ENCODE measurements at regions not wholly inside any gene's neighbourhood (a gene's known extent, or its start where the extent isn't known, plus 50 kb on each side); places are given as distances from the start of the nearest gene placed in this dataset.
"Not testable (repeated sequence)": the region's sequence is repeated elsewhere in the genome, so short reads cannot be mapped to it uniquely, and the experiment has no call there.

DNA sequence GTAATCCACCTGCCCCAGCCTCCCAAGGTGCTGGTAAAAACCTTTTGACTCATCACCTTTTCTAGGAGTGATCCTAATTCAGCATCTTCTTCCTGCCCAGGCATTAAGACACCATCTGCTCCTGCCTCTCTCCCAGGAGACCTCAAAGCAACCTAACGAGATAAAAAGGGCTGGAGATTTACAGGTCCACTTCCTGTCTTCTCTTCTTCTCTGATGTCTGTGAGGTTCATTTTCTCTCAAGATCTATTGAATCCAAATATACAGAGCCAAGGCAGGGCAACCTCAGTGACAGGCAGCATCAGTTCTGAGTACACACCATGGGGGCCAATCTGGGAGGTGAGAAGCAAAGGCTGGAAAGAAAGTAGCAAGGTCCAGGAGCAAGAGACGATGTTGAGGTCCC, 219.4 kb downstream of the SETD4 start:
- DNase-seq: no peak

DNA sequence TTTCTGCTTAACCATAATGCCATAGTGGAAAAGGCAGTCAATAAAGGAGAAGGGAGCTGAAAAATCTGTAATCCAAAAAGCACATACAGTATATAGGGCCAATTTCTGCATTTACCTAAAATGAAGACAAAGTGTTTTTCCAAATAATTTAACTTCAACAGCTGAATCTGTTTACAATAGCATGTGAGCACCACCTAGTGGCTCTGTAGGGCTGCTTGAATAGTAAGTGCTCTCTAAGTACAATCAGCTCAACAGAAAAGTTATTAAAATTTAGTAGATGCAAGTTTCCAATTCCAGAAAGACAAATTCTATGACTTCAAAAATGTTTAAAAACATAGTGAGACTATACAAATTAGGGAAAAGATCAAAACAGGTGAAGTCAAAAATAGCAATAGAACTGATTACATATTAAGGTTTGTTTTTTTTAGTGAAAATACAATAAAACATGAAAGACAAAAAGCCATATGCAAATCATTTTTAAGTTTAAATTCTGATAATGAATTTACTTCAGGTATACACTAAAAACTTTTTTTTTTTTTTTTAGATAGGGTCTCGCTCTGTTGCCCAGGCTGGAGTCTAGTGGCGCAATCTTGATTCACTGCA, 220.0 kb downstream of the SETD4 start:
- peak; percentile 58 for DNase-seq

DNA sequence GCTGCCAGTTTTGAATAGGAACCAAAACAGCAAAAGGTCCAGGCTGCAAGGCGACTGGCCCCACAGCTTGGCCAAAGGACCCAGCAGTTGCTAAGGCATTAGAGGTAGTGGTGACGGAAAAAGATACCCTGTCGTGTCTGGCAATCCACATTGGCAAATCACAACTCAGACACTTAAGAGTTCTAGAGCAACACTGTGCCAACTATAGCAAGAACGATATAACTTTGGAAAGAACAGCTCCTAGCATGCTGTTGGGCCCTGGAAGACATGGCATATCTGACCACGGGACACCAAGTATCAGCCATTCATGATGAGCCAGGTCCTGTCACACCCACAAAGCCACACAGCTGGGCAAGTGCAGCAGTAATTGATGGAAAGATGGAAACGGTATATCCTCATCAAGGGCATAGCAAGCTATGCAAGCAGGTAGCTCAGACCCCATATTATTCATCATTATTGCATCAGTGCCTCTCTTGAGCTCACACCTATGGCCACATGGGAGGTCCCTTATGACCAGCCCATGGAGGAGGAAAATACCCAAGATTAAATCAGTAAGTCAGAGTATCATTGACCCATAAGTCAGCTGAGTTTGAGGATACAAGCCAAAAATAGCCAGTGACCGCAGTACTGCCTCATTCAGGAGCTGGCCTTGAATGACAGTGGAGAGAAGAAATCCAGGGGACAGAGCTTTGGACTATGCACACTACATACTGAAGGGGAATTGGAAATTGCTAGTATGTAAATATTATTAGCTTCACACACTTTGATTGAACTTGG, 221.2 kb downstream of the SETD4 start:
- no peak for DNase-seq

DNA sequence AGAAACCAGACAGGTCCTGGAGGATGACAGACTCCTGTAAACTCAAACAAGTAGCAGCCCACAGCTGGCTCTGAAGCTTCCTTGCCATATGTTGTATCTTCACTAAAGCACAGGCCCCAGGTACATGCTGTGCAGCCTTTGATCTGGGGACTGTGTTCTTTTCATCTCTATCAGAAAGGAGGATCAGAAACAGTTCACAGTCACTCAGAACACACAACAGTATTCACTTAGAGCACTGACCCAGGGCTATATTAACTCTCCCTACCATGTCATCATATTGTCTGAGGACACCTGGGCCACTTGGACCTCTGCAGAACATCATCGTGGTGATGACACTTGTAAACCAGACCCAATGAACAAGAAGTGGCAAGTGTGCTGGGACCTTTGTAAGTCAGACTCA, 222.0 kb downstream of the SETD4 start:
- DNase-seq: no peak

DNA sequence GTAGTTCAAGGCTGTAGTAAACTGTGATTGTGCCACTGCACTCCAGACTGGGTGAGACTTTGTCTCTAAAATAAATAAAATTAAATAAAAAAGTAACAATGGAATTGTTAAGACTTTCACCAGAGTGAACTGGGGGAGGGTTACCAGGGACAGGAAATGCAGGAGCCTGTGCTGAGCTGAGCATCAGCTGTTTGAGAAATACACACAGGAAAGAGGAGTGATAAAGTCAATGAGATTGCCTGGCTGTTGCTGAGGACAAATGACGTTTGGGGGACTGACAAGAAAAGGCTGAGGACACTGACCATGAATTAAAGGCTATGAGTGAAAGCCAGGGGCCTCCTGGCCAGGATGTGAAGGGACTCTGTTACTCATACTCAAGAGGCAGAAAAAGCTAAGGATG, 226.3 kb downstream of the SETD4 start:
- DNase-seq: no peak

DNA sequence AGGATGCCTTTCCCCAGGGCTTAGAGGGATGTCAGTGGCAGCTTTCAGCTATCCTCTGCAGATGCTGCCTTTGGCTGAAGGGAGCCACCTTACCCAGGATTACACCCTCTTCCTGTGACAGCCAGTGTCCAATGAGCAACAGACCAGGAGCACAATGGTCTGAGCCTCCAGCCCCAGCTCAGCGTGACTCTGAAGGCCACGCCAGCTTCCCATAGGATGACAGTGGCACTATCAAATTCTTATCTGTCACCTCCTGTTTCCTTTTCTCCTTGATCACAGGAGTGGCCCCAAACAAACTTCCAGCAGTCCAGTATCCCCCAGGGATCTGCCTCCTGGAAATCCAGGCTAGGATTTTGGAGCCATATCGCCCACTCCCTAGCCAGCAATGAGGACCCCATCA, 226.9 kb downstream of the SETD4 start:
- DNase-seq: no peak

DNA sequence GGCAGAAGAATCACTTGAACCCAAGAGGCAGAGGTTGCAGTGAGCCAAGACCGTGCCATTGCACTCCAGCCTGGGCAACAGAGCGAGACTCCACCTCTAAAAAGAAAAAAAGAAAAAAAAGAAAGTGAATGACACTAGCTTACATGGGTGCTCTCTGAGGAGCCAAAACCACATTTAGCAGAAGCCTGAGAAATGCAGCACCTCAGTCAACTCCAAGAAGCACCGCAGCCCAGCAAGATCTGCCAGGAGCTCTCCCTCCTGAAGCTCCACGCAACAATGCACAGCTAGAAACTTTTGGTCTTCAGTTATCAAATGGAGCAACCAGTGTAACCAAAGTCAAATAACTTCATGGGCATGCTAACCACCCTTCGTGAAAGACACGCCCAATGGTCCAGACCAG, 229.1 kb downstream of the SETD4 start:
- DNase-seq: no peak

DNA sequence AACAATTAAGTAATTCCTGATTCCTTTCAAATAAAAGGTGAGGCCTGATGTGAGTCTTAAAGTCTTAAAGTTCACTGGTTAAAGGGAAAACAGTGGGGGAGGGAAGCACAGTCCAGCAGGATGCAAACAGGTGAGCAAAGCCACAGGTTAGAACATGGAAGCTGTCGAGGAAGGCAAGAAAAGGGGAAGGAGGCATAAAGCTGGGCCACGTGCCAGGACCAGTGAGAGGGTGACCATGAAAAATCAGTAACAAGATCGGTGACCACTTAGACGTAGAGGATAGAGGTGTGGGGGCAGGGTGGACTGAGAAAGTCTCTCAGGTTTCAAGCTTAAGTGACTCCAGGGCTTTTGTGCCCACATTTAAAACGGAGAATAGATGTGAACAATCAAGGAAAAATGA, 231.3 kb downstream of the SETD4 start:
- no peak for DNase-seq

DNA sequence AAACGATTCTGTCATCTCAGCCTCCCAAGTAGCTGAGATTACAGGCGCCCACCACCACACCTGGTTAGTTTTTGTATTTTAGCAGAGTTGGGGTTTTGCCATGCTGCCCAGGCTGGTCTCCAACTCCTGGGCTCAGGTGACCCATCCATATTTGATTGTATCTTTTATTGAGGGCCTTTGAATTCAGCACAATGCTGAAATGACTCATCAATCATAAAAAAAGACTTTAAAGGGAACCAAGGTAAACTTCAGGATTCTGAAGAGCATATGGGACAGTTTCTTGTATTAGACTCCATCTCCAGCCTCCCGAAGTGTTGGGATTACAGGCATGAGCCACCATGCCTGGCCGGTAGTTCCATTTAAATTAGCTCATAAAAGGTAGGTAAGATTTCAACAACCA, 232.2 kb downstream of the SETD4 start:
- DNase-seq: no peak

DNA sequence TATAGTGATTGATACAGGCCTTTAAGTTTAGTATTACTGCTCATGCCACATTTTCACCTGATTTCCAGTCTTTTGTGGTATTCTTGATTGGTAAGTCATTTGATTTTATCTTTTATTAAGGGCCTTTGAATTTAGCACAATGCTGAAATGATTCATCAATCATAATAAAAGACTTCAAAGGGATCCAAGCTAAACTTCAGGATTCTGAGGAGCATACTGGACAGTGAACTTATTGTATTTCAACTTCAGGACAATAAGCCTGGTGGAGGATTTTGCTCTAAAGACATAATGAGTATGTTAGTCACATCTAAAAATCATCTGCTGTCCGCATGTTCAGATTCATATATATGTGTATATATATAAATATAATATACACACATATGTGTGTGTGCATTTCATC, 233.3 kb downstream of the SETD4 start:
- DNase-seq: no peak

DNA sequence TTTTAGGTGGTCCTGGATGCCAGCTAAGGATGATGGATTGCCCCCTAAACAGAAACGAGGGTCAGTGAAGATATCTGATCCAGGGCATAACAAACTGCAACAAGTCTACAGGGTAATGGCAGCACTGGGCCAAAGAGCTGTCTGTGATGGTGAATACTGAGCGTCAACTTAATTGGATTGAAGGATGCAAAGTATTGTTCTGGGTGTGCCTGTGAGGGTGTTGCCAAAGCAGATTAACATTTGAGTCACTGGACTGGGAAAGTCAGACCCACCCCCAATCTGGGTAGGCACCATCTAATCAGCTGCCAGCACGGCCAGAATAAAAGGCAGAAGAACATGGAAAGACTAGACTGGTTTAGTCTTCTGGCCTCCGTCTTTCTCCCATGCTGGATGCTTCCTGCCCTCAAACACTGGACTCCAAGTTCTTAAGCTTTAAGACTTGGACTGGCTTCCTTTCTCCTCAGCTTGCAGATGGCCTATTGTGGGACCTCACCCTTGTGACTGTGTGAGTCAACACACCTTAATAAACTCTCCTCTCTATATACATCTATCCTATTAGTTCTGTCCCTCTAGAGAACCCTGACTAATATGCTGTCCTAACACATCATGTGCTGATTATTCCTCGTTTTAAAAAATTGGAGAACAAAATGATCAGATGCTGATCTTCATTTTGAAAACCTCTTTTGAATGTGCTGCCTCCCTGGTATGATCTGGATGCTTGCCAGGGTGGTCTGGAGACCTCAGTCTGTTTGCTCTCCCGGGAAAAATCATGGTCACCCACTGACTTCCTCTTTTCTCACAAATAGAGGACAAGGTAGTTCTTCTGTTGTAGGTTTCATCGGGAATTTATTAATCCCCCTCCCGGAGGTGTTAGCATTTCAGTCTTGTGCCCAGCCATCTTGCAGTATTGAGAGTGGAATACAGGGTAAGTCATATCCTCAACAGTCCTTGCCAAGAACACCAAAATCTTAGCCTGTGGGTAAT, 234.7 kb downstream of the SETD4 start:
- DNase-seq: no peak

DNA sequence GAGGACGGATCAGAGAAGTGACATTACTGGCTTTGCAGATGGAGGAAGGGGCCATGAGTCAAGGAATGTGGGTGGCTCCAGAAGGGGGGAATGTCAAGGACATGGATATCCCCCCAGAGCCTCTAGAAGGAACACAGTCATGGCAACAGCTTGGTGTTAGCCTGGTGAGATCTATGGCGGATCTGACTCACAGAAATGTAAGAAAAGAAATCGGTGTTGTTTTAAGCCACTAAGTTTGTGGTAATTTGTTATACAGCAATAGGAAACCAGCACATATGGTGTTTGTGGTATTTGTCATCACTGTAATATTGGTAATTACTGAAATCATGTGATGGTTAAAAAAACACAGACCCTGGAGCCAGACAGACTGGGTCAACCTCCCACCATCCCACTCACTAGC, 236.2 kb downstream of the SETD4 start:
- no peak for DNase-seq

DNA sequence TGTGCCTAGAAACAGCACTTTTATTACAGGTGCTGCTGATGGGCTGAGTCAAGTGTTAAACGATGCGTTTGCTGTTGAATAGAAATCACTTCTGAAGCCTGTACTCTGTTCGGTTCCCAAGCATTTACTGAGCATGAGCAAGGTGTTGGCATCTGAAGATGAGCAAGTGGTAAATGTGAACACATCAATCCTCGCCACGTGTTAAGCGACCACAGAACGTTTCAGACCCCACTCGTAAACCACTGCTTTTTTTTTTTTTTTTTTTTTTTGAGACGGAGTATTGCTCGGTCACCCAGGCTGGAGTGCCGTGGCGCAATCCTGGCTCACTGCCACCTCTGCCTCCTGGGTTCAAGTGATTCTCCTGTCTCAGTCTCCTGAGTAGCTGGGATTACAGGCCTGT, 241.2 kb downstream of the SETD4 start:
- DNase-seq: no peak

DNA sequence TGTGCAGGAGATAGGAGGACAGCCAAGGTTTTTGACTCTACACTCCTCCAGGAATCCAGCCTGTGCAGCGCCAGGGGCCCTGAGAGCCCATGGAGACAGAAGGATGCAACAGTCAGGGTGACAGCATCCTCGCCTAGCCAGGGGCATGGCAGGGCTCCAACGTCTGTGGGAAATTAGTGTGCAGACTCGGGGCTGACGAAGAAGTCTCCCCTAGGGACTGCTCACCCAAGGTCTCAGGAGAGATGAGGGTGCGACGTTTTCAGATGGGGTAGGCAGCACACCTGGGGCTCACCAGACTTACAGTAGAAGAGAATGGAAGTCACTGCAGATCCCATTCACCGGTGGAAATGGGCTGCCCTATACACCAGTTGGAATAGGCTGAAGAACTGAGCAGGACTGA, 241.7 kb downstream of the SETD4 start:
- DNase-seq: no peak

DNA sequence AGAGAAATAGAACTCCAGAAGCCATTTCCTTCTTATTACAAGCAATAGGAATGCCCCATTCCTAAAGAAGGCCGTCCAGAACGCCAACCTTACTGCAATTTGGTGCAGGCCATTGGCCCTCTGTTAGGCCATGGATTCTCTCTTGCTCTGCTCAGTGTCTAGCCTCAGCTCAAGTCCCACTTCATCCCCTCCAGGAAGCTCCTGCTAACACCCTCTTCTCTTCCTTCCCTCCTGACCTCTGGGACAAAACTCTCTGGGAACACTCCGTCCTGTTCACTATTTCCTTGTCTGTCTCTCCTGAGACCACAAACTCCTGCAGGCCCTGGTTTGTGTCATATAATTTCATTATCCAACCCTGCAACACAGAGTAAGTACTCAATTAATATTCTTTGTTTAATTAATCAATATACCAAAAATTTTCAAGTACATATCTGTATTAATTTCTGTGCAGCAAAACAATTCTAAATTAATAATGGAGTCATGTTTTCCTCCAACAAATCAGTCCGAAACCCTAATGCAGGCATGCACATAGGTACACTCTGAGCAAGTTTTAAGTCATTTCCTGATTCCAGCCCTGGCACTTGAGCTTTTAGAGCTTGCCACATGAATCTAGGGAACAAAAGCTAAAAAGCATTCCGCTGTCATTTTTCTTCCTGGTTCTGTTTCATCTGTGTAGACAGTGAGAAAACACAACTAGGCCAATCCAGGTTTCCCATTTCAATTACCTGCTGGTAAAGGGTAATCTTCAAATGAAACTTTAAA, 245.3 kb downstream of the SETD4 start:
- DNase-seq: no peak

DNA sequence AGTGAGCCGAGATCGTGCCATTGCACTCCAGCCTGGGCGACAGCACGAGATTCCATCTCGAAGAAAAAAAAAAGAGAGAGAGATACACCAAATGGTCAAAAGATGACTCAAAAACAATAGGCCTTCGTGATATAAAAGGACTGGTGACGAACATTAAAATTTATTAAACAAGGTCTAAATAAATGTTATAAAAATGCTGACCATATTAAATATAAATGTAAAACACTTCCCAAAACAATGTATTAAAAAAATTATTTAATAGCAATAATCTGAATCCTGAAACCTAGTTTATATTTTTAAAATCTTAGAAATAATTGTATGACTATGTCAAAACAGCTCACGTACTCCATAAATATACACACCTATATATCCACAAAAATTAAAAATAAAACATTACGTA, 247.6 kb downstream of the SETD4 start:
- no peak for DNase-seq

DNA sequence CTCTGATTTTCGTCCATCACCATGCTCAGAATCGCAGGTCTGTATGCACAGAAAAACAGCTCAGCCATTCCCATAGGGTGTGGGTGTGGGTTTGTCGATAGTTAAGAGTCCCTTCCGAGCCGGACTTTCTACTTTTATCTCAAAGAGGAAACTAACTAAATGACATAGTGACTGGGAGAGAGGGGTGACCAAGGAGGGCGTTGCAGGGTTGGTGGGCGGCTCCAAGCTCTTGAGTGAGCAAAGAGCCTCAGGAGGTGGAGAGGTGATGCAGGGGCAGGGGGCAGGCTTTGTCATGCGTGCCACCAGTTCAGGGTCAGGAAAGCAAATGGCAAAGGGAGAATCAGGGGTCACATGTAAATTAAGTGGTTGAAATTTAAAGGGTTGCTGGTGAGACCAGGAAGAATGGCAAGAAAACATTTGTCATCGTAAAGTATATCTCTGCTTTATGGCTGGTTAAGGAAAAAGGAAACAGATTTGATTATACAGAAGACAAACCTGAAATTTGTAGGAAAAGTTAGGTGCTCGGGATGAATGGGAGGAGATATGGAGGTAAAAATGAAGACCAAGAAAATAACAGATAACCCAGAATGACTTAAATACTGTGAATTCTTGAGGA, 249.0 kb downstream of the SETD4 start:
- no peak for DNase-seq

DNA sequence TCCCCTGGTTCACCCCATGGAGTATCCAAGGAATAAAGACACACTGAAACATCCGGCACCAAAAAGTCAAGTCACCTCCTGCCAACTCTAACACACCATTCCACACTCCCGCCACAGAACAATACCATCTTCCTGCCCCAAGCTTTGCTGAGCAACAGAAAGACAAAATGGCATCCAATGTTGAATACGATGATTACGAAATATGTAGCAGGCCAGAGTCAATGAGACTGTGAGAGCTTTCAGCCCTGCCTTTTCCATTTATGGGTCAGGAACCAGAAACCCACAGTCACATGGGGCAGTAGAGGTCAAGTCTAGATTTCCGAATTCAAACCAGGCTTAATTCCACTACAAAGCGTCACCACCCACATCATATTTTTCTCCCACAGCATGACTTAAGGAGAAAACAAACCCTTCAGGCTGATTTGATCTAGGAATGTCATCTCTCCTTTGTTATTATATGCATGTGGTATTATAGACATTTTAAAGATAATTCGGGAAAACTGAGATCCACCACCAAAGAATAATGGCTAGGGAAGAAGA, 249.8 kb downstream of the SETD4 start:
- no peak for DNase-seq

DNA sequence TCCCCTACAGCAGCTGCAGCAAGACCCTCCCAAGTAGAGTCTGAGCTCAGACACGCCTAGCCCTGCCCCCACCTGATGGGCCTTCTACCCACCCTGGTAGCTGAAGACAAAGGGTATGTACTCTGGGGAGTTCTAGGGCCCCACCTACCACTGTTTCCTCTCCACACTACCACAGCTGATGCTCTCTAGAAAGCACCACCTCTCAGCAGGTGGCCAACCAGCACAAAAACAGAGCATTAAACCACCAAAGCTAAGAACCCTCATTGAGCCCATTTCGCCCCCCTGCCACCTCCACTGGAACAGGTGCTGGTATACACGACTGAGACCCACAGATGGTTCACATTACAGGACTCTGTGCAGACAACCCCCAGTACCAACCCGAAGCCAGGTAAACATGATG, 258.9 kb downstream of the SETD4 start:
- DNase-seq: no peak

DNA sequence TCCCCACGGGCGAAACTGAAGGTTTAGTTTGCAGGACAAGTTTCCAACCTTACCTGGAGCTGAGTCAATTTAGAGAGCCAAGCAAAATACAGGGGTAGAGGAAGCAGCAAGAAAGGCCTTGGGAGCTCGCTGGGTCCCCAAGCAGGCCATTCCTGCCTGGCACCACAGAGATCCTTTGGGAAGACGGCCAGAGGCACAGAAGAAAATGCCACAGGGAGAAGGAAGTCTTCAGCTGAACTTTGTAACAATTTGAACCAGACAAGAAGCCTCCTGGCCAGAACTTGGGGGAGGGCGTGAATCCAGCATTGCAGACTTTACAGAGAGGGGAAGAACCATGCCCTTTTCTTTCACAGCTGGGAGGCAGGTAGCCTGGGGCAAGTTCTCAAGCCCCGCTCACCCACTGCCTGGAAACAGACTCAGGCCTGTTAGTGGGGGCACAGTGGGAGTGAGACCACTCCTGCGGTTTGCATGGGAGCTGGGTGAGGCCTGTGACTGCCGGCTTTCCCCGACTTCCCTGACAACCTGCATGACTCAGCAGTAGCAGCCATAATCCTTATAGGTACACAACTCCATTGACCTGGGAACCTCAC, 259.4 kb downstream of the SETD4 start:
- not testable (repeated sequence) for DNase-seq

DNA sequence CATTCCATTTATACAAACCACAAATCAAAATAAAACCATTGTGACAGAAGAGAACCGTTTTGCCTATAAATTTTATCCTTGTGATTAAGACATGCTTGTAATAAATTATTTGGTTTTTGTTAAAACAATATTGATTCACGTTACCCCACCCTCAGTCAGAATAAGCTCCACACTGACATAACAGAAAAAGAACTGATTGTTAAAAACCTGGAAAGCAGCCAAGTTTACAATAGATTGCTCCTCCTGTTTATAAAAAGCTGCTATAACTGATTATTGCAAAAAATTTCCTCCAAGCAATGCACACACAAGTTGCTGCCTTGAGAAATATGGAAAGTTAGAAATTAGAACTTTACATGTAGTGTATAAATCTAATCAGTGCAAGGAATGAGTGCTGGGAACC, 263.5 kb downstream of the SETD4 start:
- no peak for DNase-seq

DNA sequence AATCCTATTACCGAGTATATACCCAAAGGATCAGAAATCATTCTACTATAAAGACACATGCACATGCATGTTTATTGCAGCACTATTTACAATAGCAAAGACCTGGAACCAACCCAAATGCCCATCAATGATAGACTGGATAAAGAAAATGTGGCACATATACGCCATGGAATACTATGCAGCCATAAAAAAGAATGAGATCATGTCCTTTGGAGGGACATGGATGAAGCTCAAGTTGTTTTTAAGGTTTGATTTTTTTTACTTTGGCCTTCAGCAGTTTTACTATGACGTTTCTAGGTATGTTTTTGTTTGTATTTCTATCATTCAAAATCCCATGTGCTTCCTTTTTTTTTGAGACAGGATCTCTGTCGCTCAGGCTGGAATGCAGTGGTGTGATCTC, 265.8 kb downstream of the SETD4 start:
- not testable (repeated sequence) for DNase-seq
